ENCODE measurements at regions not wholly inside any gene's neighbourhood (a gene's known extent, or its start where the extent isn't known, plus 50 kb on each side); places are given as distances from the start of the nearest gene placed in this dataset.

- TF ChIP-seq PRDM2 (tag by site-specific recombination; IDR thresholded peaks at IDR 0.05; ENCODE audit: borderline replicate concordance) = no peak
- no peak for TF ChIP-seq CTCF (tag by site-specific recombination; IDR thresholded peaks at IDR 0.05)
- no peak for TF ChIP-seq GFI1B (tag by site-specific recombination; IDR thresholded peaks at IDR 0.05)
- no peak for TF ChIP-seq ZNF362 (tag by site-specific recombination; IDR thresholded peaks at IDR 0.05)
- no peak for TF ChIP-seq MZF1 (tag by site-specific recombination; IDR thresholded peaks at IDR 0.05; ENCODE audit: borderline replicate concordance)
- no peak for TF ChIP-seq ZNF350 (tag by site-specific recombination; IDR thresholded peaks at IDR 0.05)
- no peak for TF ChIP-seq KLF7 (tag by site-specific recombination; IDR thresholded peaks at IDR 0.05; ENCODE audit: borderline replicate concordance)
- TF ChIP-seq ZNF274 (IDR thresholded peaks at IDR 0.05; ENCODE audit: low read length) = no peak
- TF ChIP-seq ZNF274 (tag by site-specific recombination; IDR thresholded peaks at IDR 0.05; ENCODE audit: borderline replicate concordance) = no peak
- no peak for TF ChIP-seq ZNF221 (tag by site-specific recombination; IDR thresholded peaks at IDR 0.05; ENCODE audit: borderline replicate concordance)
- TF ChIP-seq PBX3 (CRISPR knock-in tag; IDR thresholded peaks at IDR 0.05) = no peak
Observed at GRCh38 chr5:106728208-106728607, 942.5 kb downstream of the EFNA5 start.

All from HEK293 (cell line).